DMS 273 (cell line): ENCODE measurements at regions not wholly inside any gene's neighbourhood (a gene's known extent, or its start where the extent isn't known, plus 50 kb on each side); places are given as distances from the start of the nearest gene placed in this dataset.

Experiments
- DNase-seq: peaks from one replicate; lab custom pipeline; 2025; ENCODE audit not compliant: unreplicated experiment; lab: John Stamatoyannopoulos, UW

GRCh38 chr3:117486719-117487716 is 777.4 kb downstream of the TUSC7 start:
- no peak for DNase-seq

GRCh38 chr3:117488983-117489382 is 779.4 kb downstream of the TUSC7 start:
- DNase-seq, result no peak

GRCh38 chr3:117489663-117490079 is 780.1 kb downstream of the TUSC7 start:
- DNase-seq, result no peak

GRCh38 chr3:117490716-117491115 is 781.1 kb downstream of the TUSC7 start:
- DNase-seq, result no peak

- DNase-seq, result no peak
Measured at GRCh38 chr3:117495620-117496019, 786.0 kb downstream of the TUSC7 start.

GRCh38 chr3:117499189-117499870 is 789.8 kb downstream of the TUSC7 start:
- DNase-seq, result no peak

GRCh38 chr3:117507958-117508357 is 798.4 kb downstream of the TUSC7 start:
- no peak for DNase-seq

- no peak for DNase-seq
Measured at GRCh38 chr3:117509858-117510257, 800.3 kb downstream of the TUSC7 start.

GRCh38 chr3:117510396-117510795 is 800.8 kb downstream of the TUSC7 start:
- DNase-seq, result no peak

- no peak for DNase-seq
Measured at GRCh38 chr3:117512975-117513374, 803.4 kb downstream of the TUSC7 start.

GRCh38 chr3:117515309-117515708 is 805.7 kb downstream of the TUSC7 start:
- DNase-seq, result no peak

- DNase-seq, result no peak
Measured at GRCh38 chr3:117518364-117518763, 808.8 kb downstream of the TUSC7 start.

GRCh38 chr3:117519776-117520175 is 810.2 kb downstream of the TUSC7 start:
- no peak for DNase-seq

- DNase-seq, result no peak
Measured at GRCh38 chr3:117520582-117520981, 811.0 kb downstream of the TUSC7 start.

- DNase-seq, result no peak
Measured at GRCh38 chr3:117523418-117523817, 813.8 kb downstream of the TUSC7 start.

GRCh38 chr3:117524890-117525289 is 815.3 kb downstream of the TUSC7 start:
- DNase-seq, result no peak

GRCh38 chr3:117526470-117527079 is 817.0 kb downstream of the TUSC7 start:
- peak; percentile 67 for DNase-seq

GRCh38 chr3:117527346-117527745 is 817.8 kb downstream of the TUSC7 start:
- DNase-seq, result no peak

GRCh38 chr3:117528688-117529087 is 819.1 kb downstream of the TUSC7 start:
- DNase-seq, result no peak

GRCh38 chr3:117531078-117531767 is 821.6 kb downstream of the TUSC7 start:
- DNase-seq, result no peak

- DNase-seq, result no peak
Measured at GRCh38 chr3:117532268-117532667, 822.7 kb downstream of the TUSC7 start.
